Pancreas (tissue), 10 donors: ENCODE measurements at regions not wholly inside any gene's neighbourhood (a gene's known extent, or its start where the extent isn't known, plus 50 kb on each side); places are given as distances from the start of the nearest gene placed in this dataset.

Source experiments
- ATAC-seq, 4 donors: fragments of 200-7000 bp; cut with Tn5 transposase; one replicate each; pipeline versions ENCODE4 v1.8.0 to v1.9.1; 2020; ENCODE audit warnings: mild to moderate bottlenecking in 4 of 4, moderate library complexity in 4 of 4
- DNase-seq, 6 donors: peaks; one replicate each; pipeline ENCODE4 v3.0.0-alpha.2; 2020
- FAIRE-seq: peaks from 2 replicates; lab custom pipeline; 2012; peaks lifted over from hg19 to GRCh38; lab: Jason Lieb, UNC
- H3K27ac ChIP-seq, 4 donors: fragments of 200-600 bp; sonication (generic); 1 replicate in 3 of 4; 2 replicates in 1 of 4; pipeline versions ENCODE4 v1.5.0 to v1.8.0; 2020
- H3K27me3 ChIP-seq, 4 donors: fragments of 200-600 bp; one replicate each; pipeline ENCODE4 v1.8.0; 2021
- H3K36me3 ChIP-seq, 3 donors: fragments of 200-600 bp; sonication (generic) in 1 of 3; one replicate each; pipeline versions ENCODE4 v1.5.0 to v1.8.0; 2020 to 2021
- H3K4me1 ChIP-seq, 3 donors: fragments of 200-600 bp; one replicate each; pipeline ENCODE4 v1.8.0; 2021
- H3K4me3 ChIP-seq, 4 donors: fragments of 200-600 bp; sonication (generic) in 2 of 4; one replicate each; pipeline versions ENCODE4 v1.5.0 to v1.8.0; 2020 to 2021
- H3K9me3 ChIP-seq, 4 donors: fragments of 200-600 bp; one replicate each; pipeline ENCODE4 v1.8.0; 2021
- WGBS, 2 donors: extraction: QIAGEN DNeasy Blood & Tissue Kit; methylation state at CpG; one replicate each; pipeline ENCODE4 v1.1.7; 2013; 5-methylcytosine and 5-hydroxymethylcytosine counted together
- intact Hi-C, 3 donors: fragments of 100-400 bp; cut with DNase I; formaldehyde crosslinking; loops; one replicate each; pipeline versions ENCODE4 v1.11.1 to v1.14.2; 2022
- TF ChIP-seq, protein P1 (sequence below), 4 donors: fragments of 200-600 bp; sonication (generic) in 3 of 4; IDR thresholded peaks; one replicate each; pipeline versions ENCODE4 v1.5.0 to v1.8.0; 2021; ENCODE audit warnings: antibody characterized with exemption in 4 of 4
- donor health status: healthy with polysubstance abuse.
- donor health status: DM: no; HTN: no; CAD: no; lungs with moderate emphysema.
- donor health status: DM: no; HTN: no; CAD: no.
- donor health status: control.
- donor health status: control.
- donor health status: Bipolar disorder and iron deficiency.
- donor health status: DM: yes; HTN: yes; CAD: no.
- donor health status: DM: no; HTN: no; CAD: no.
- donor health status: DM: no; HTN: no; CAD: no.
- donor health status: DM: yes; HTN: yes; CAD: no.

GRCh38 chr6:158249340-158249836 lies 62.9 kb upstream of the TULP4 start:
- ATAC-seq (no peak), DNase-seq (no peak), FAIRE-seq (no peak)
- TF ChIP-seq, protein P1, sequence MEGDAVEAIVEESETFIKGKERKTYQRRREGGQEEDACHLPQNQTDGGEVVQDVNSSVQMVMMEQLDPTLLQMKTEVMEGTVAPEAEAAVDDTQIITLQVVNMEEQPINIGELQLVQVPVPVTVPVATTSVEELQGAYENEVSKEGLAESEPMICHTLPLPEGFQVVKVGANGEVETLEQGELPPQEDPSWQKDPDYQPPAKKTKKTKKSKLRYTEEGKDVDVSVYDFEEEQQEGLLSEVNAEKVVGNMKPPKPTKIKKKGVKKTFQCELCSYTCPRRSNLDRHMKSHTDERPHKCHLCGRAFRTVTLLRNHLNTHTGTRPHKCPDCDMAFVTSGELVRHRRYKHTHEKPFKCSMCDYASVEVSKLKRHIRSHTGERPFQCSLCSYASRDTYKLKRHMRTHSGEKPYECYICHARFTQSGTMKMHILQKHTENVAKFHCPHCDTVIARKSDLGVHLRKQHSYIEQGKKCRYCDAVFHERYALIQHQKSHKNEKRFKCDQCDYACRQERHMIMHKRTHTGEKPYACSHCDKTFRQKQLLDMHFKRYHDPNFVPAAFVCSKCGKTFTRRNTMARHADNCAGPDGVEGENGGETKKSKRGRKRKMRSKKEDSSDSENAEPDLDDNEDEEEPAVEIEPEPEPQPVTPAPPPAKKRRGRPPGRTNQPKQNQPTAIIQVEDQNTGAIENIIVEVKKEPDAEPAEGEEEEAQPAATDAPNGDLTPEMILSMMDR (IDR thresholded peaks at IDR 0.05), result no peak
- H3K4me3 ChIP-seq, result no peak overlapping the region
- H3K9me3 ChIP-seq, result no peaks in the 10 kb centered on the region
- WGBS, 2 donors, result 69 to 70% methylated on average over 3 of the region's 3 CpGs
- H3K36me3 ChIP-seq, result no peaks in the 10 kb centered on the region
- H3K27me3 ChIP-seq, result no peaks in the 10 kb centered on the region
- H3K27ac ChIP-seq, result no peak overlapping the region
- intact Hi-C loops, result no loop called here
- no peaks in the 10 kb centered on the region for H3K4me1 ChIP-seq

- no peaks in the 10 kb centered on the region for H3K9me3 ChIP-seq
- TF ChIP-seq, protein P1 (IDR thresholded peaks at IDR 0.05), result no peak
- DNase-seq (no peak), ATAC-seq (no peak), FAIRE-seq (no peak)
- intact Hi-C loops, result no loop called here
- no peak overlapping the region for H3K4me3 ChIP-seq
- no peak overlapping the region for H3K27ac ChIP-seq
- 89 to 94% methylated on average over 1 of the region's 1 CpG for WGBS, 2 donors
- H3K27me3 ChIP-seq, result no peaks in the 10 kb centered on the region
- peaks cover 0 to 5% (median 0%) of the 10 kb centered on the region in 3 donors for H3K4me1 ChIP-seq
- H3K36me3 ChIP-seq, result no peaks in the 10 kb centered on the region
Measured at GRCh38 chr6:158251565-158251964, 60.7 kb upstream of the TULP4 start.

DNA sequence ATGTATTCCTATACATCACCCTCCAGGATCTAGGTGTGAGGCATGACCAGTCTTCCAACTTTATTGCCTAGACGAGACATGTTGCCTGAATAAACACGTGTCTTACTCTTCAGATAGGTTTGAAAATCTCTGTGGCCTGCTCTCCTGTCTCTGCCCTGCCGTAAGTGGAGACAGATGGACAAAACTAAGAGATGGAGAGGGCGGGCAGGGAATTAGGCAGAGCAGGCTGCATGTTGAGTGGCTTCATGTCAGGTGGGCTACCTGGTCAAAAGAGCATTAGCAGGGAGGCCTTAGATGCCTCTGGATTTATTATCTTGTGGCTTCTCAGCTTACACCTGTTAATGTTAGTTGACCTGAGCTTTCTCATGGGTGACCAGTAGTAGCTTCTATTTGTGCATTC lies 59.0 kb upstream of the TULP4 start:
- intact Hi-C loops, result no loop called here
- ATAC-seq, result no peak
- Histone ChIP-seq H3K36me3 (no peaks in the 10 kb centered on the region), H3K4me1 (peaks cover 0 to 5% (median 0%) of the 10 kb centered on the region in 3 donors), H3K27me3 (no peaks in the 10 kb centered on the region), H3K9me3 (no peaks in the 10 kb centered on the region), H3K27ac (no peak overlapping the region), H3K4me3 (no peak overlapping the region)
- FAIRE-seq, result no peak
- DNase-seq, result no peak
- 95 to 98% methylated on average over 4 of the region's 4 CpGs for WGBS, 2 donors
- TF ChIP-seq, protein P1 (IDR thresholded peaks at IDR 0.05), result no peak

DNA sequence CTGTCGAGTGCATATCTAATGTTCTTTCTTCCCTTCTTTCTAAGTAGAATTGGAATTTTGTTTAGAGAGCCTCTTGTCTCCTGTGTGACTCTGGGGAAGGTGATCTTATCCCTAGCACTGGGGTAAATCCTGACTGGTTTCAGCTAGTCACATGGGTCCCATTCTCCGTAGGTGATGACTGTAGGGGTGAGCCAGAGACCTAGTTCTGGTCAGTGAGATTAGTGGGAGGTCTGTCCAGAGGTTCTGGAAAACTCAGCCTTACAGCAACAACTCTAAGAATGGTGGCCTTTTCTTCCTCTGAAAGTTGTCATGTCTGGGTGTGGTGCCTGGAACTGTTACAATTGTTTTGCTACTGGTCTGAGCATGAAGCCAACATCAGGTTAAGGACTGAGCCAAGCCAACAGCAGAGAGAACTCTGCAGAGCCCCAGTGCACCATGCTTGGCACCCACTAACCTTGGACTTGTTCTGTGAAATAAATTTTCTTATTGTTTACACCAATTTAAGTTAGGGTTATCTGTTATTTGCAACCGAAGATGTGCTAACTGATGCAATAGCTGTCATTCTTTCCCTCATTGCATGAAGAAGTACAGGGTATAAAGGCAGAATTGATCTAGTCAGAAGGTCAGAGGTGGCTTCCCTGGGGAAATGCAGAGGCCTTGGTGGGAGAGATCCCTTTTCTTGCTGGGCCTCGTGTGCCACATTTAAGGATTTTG lies 56.8 kb upstream of the TULP4 start:
- intact Hi-C loops, result no loop called here
- TF ChIP-seq, protein P1 (IDR thresholded peaks at IDR 0.05), result no peak
- Histone ChIP-seq H3K27ac (no peak overlapping the region), H3K9me3 (no peaks in the 10 kb centered on the region), H3K4me3 (no peak overlapping the region), H3K36me3 (no peaks in the 10 kb centered on the region), H3K27me3 (no peaks in the 10 kb centered on the region), H3K4me1 (peaks cover 0 to 5% (median 0%) of the 10 kb centered on the region in 3 donors)
- ATAC-seq (no peak), DNase-seq (no peak), FAIRE-seq (no peak)
- WGBS, 2 donors, result 80 to 90% methylated on average over 4 of the region's 4 CpGs

GRCh38 chr6:158255989-158256601 lies 56.2 kb upstream of the TULP4 start:
- no peaks in the 10 kb centered on the region for H3K9me3 ChIP-seq
- intact Hi-C loops, result no loop called here
- no peak overlapping the region for H3K4me3 ChIP-seq
- no peaks in the 10 kb centered on the region for H3K27me3 ChIP-seq
- peaks cover 0 to 5% (median 0%) of the 10 kb centered on the region in 3 donors for H3K4me1 ChIP-seq
- no peak overlapping the region for H3K27ac ChIP-seq
- DNase-seq (no peak), FAIRE-seq (no peak), ATAC-seq (no peak)
- TF ChIP-seq, protein P1 (IDR thresholded peaks at IDR 0.05), result no peak
- WGBS, 2 donors, result 93 to 97% methylated on average over 5 of the region's 5 CpGs
- H3K36me3 ChIP-seq, result no peaks in the 10 kb centered on the region
